ENCODE measurements at regions not wholly inside any gene's neighbourhood (a gene's known extent, or its start where the extent isn't known, plus 50 kb on each side); places are given as distances from the start of the nearest gene placed in this dataset.
"Not testable (repeated sequence)": the region's sequence is repeated elsewhere in the genome, so short reads cannot be mapped to it uniquely, and the experiment has no call there.

- DNase-seq (ENCODE audit: low read depth in 4 of 4, low spot score in 2 of 4), result no peak
Measured at GRCh38 chr14:21820631-21821030, 147.0 kb upstream of the OR4E1 start.

- not testable (repeated sequence) for DNase-seq (ENCODE audit: low read depth in 4 of 4, low spot score in 2 of 4)
Measured at GRCh38 chr14:21819891-21820290, 146.3 kb upstream of the OR4E1 start.

- not testable (repeated sequence) for DNase-seq (ENCODE audit: low read depth in 4 of 4, low spot score in 2 of 4)
Measured at GRCh38 chr14:21817010-21817409, 143.4 kb upstream of the OR4E1 start.

- no peak for DNase-seq (ENCODE audit: low read depth in 4 of 4, low spot score in 2 of 4)
Measured at GRCh38 chr14:21807975-21808374, 134.4 kb upstream of the OR4E1 start.

GRCh38 chr14:21804981-21805380 is 131.4 kb upstream of the OR4E1 start:
- DNase-seq (ENCODE audit: low read depth in 4 of 4, low spot score in 2 of 4), result no peak

- no peak for DNase-seq (ENCODE audit: low read depth in 4 of 4, low spot score in 2 of 4)
Measured at GRCh38 chr14:21802441-21802840, 128.8 kb upstream of the OR4E1 start.

GRCh38 chr14:21796916-21797315 is 123.3 kb upstream of the OR4E1 start:
- no peak for DNase-seq (ENCODE audit: low read depth in 4 of 4, low spot score in 2 of 4)

- no peak for DNase-seq (ENCODE audit: low read depth in 4 of 4, low spot score in 2 of 4)
Measured at GRCh38 chr14:21795456-21795855, 121.8 kb upstream of the OR4E1 start.

GRCh38 chr14:21791749-21792148 is 118.1 kb upstream of the OR4E1 start:
- DNase-seq (ENCODE audit: low read depth in 4 of 4, low spot score in 2 of 4), result no peak

- not testable (repeated sequence) for DNase-seq (ENCODE audit: low read depth in 4 of 4, low spot score in 2 of 4)
Measured at GRCh38 chr14:21788687-21789086, 115.1 kb upstream of the OR4E1 start.

GRCh38 chr14:21787242-21787641 is 113.6 kb upstream of the OR4E1 start:
- DNase-seq (ENCODE audit: low read depth in 4 of 4, low spot score in 2 of 4), result not testable (repeated sequence)

GRCh38 chr14:21781543-21781942 is 107.9 kb upstream of the OR4E1 start:
- no peak for DNase-seq (ENCODE audit: low read depth in 4 of 4, low spot score in 2 of 4)

- DNase-seq (ENCODE audit: low read depth in 4 of 4, low spot score in 2 of 4), result no peak
Measured at GRCh38 chr14:21780429-21781084, 106.9 kb upstream of the OR4E1 start.

- no peak for DNase-seq (ENCODE audit: low read depth in 4 of 4, low spot score in 2 of 4)
Measured at GRCh38 chr14:21771671-21772070, 98.1 kb upstream of the OR4E1 start.

- DNase-seq (ENCODE audit: low read depth in 4 of 4, low spot score in 2 of 4), result no peak
Measured at GRCh38 chr14:21768875-21769257, 95.2 kb upstream of the OR4E1 start.

GRCh38 chr14:21768116-21768874 is 94.7 kb upstream of the OR4E1 start:
- DNase-seq (ENCODE audit: low read depth in 4 of 4, low spot score in 2 of 4), result no peak

GRCh38 chr14:21760360-21760759 is 86.7 kb upstream of the OR4E1 start:
- not testable (repeated sequence) for DNase-seq (ENCODE audit: low read depth in 4 of 4, low spot score in 2 of 4)

GRCh38 chr14:21749306-21749868 is 75.8 kb upstream of the OR4E1 start:
- DNase-seq (ENCODE audit: low read depth in 4 of 4, low spot score in 2 of 4), result no peak

GRCh38 chr14:21748869-21749303 is 75.3 kb upstream of the OR4E1 start:
- DNase-seq (ENCODE audit: low read depth in 4 of 4, low spot score in 2 of 4), result peak in 1 of 4 donors; percentile 32

- DNase-seq (ENCODE audit: low read depth in 4 of 4, low spot score in 2 of 4), result no peak
Measured at GRCh38 chr14:21735639-21736307, 62.2 kb upstream of the OR4E1 start.

GRCh38 chr14:21735200-21735599 is 61.6 kb upstream of the OR4E1 start:
- DNase-seq (ENCODE audit: low read depth in 4 of 4, low spot score in 2 of 4), result no peak

Measured in left renal cortex interstitium (tissue), 4 donors.